K562 (cell line): ENCODE measurements at regions not wholly inside any gene's neighbourhood (a gene's known extent, or its start where the extent isn't known, plus 50 kb on each side); places are given as distances from the start of the nearest gene placed in this dataset.

ENCODE experiments used
- ATF6 ChIP-seq: sonication (generic); formaldehyde crosslinking; IDR thresholded peaks from 2 replicates; pipeline ENCODE4 v1.4.0; 2020; ENCODE audit warnings: mild to moderate bottlenecking, missing genetic modification reagents
- ELK1 ChIP-seq: sonication (generic); formaldehyde crosslinking; IDR thresholded peaks from 2 replicates; pipeline ENCODE4 v1.8.1; 2022; ENCODE audit warnings: missing genetic modification reagents
- EP300 ChIP-seq: IDR thresholded peaks from 2 replicates; pipeline ENCODE4 v1.6.1; 2012; ENCODE audit warnings: low read length, improper control_type of control experiment
- HDAC2 ChIP-seq: fragments of 450-650 bp; IDR thresholded peaks from 2 replicates; pipeline ENCODE4 v1.6.1; 2016; ENCODE audit warnings: mild to moderate bottlenecking
- POLR2AphosphoS2 ChIP-seq: IDR thresholded peaks from 2 replicates; pipeline ENCODE4 v1.6.1; 2012; ENCODE audit warnings: low read length, improper control_type of control experiment
- TCF7L2 ChIP-seq: fragments of 150-350 bp; IDR thresholded peaks from 2 replicates; pipeline ENCODE4 v1.6.1; 2016; ENCODE audit warnings: low read depth, mild to moderate bottlenecking, low read length, moderate library complexity

- TF ChIP-seq EP300: no peak
- no peak for TF ChIP-seq HDAC2
- no peak for TF ChIP-seq TCF7L2
- TF ChIP-seq ELK1: no peak
- no peak for TF ChIP-seq POLR2AphosphoS2
- TF ChIP-seq ATF6 (CRISPR knock-in tag): no peak
These were observed 90.7 kb upstream of the CTDP1 start for GRCh38 chr18:79588636-79589481.
